Adipocyte (in vitro differentiated cells): ENCODE measurements at regions not wholly inside any gene's neighbourhood (a gene's known extent, or its start where the extent isn't known, plus 50 kb on each side); places are given as distances from the start of the nearest gene placed in this dataset.

Source experiments
- DNase-seq: peaks from one replicate; pipeline ENCODE4 v3.0.0-alpha.2; 2015; ENCODE audit warnings: low read depth
- H3K27me3 ChIP-seq: replicated peaks from 2 replicates; pipeline ENCODE4 v1.7.0; 2013; ENCODE audit warnings: mild to moderate bottlenecking, low read length, moderate library complexity; ENCODE audit not compliant: control insufficient read depth, insufficient read depth
- H3K36me3 ChIP-seq: 2 replicates; pipeline ENCODE4 v1.7.0; 2013; ENCODE audit warnings: low read length, mild to moderate bottlenecking, moderate library complexity; ENCODE audit not compliant: control insufficient read depth, insufficient read depth, severe bottlenecking
- H3K4me1 ChIP-seq: 2 replicates; pipeline ENCODE4 v1.7.0; 2013; ENCODE audit warnings: mild to moderate bottlenecking, low read length, moderate library complexity; ENCODE audit not compliant: control insufficient read depth, insufficient read depth
- H3K4me3 ChIP-seq: 2 replicates; pipeline ENCODE4 v1.7.0; 2013; ENCODE audit warnings: mild to moderate bottlenecking, low read length, moderate library complexity
- H3K9ac ChIP-seq: 2 replicates; pipeline ENCODE4 v1.7.0; 2013; ENCODE audit warnings: mild to moderate bottlenecking, low read length, moderate library complexity
- H3K9me3 ChIP-seq: 2 replicates; pipeline ENCODE4 v1.7.0; 2013; ENCODE audit warnings: mild to moderate bottlenecking, low read length, moderate library complexity; ENCODE audit not compliant: control insufficient read depth

DNA sequence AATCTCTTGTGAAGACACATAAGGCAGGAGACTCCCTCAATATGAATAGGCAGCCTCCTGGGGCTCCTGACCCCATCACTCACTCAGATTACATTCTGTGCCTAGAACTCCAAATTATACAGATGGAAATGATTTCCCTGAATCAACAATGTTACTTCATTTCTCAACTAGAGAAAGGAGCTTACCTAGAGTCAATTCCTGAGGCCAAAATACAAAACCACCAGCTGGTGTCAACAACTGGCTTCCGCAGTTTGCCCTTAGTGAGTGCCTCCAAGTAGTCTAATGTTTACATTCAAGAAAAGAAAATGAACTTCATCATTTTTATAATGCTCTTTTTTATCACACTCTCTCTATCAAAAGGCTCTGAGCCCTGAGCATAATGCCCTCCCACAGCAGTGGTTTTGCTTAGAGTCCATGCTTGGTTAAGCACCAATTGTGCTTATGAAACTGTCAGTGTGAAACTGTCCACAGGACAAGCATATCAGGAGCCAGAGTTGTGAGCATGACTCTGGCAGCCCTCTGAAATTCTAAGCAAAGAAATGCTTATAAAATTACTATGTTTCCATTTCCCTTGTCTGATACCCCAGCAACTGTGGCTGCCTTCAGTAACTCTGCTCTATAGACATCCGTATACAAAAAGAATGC is 305.7 kb upstream of the PKDCC start:
- Histone ChIP-seq H3K4me3 (no peak overlapping the region), H3K9ac (no peak overlapping the region), H3K4me1 (peaks cover 18% of the 10 kb centered on the region), H3K27me3 (no peaks in the 10 kb centered on the region), H3K9me3 (no peaks in the 10 kb centered on the region), H3K36me3 (no peaks in the 10 kb centered on the region)
- DNase-seq: no peak

DNA sequence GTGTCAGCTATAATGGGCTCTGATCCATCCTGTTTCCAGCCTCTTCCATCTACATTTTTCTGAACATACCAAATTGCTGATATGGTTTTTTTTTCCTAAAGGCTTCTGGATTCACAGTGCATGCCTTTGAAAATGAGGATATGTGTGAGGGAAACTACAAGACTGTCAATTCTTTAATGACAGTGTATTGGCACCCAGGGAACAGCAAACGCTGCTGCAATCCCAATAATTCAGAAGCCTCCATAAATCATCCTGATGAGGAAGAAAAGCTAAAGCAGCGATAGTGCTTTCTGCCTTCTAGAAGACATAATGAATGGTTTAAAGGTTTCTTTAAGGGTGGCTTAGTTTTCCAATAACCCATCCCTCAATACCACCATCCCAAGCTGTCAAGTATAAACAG is 304.5 kb upstream of the PKDCC start:
- DNase-seq: no peak
- no peak overlapping the region for H3K9ac ChIP-seq
- no peaks in the 10 kb centered on the region for H3K27me3 ChIP-seq
- no peaks in the 10 kb centered on the region for H3K9me3 ChIP-seq
- H3K4me1 ChIP-seq: peaks cover 5% of the 10 kb centered on the region
- no peak overlapping the region for H3K4me3 ChIP-seq
- no peaks in the 10 kb centered on the region for H3K36me3 ChIP-seq

DNA sequence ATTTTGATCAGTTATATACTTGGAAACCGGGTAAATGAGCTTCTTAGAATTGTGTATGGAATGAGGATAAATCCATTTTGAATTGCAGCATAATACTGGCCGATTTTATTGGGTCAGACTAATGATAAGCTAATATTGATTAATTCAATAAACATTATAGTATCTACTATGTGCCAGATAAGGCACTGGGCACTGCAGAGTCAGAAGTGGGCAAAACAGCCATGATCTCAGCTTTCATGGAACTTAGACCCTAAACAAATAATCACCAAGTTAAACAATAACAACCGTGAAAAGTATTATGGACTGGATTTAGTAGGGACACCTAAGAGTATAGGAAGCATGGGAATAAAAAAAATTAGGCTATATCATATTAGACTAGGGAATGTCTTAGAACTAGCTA is 297.0 kb upstream of the PKDCC start:
- Histone ChIP-seq H3K4me3 (no peak overlapping the region), H3K9ac (no peak overlapping the region), H3K4me1 (no peaks in the 10 kb centered on the region), H3K9me3 (no peaks in the 10 kb centered on the region), H3K36me3 (no peaks in the 10 kb centered on the region), H3K27me3 (no peaks in the 10 kb centered on the region)
- no peak for DNase-seq

DNA sequence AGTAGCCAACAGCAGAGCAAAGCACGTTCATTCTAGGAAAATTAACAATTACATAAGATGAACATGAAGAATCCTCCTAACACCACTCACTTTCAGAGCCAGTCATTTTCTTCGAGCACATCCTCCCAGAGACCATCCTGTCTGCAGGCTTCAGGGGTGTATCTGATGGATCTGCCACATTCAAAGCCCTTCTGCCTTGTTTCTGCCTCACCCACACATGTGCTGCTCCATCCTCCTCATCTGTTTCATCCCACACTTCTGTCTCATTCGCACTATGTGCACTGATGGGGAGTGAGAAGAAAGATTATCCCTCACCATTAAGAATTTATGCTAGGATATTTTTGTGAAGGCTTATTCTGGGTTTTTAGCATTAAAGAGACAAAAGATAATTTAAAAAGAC is 287.9 kb upstream of the PKDCC start:
- H3K4me3 ChIP-seq: no peak overlapping the region
- H3K9me3 ChIP-seq: no peaks in the 10 kb centered on the region
- peaks cover 7% of the 10 kb centered on the region for H3K4me1 ChIP-seq
- DNase-seq: no peak
- no peaks in the 10 kb centered on the region for H3K36me3 ChIP-seq
- no peaks in the 10 kb centered on the region for H3K27me3 ChIP-seq
- no peak overlapping the region for H3K9ac ChIP-seq

DNA sequence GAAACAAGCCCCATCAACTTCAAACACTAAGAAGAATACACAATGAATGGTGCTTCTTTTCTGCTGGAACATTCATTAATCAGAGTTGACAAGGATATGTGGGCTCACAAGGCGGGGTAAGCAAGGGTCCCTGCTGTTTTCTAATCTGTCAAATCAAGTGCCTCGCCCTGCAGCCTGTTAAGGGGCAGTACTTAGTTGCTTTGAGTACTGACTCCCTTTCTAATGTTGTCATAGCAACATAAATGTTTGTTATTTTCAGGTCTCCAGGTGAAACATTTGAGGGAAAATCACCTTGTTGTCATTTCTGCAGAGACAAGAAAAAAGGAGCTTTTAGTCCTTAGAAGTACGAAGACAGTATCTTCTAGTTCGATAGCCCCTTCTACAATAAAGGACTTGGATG is 284.7 kb upstream of the PKDCC start:
- Histone ChIP-seq H3K36me3 (no peaks in the 10 kb centered on the region), H3K4me1 (peaks cover 7% of the 10 kb centered on the region), H3K4me3 (no peak overlapping the region), H3K9me3 (no peaks in the 10 kb centered on the region), H3K27me3 (no peaks in the 10 kb centered on the region), H3K9ac (no peak overlapping the region)
- DNase-seq: no peak

DNA sequence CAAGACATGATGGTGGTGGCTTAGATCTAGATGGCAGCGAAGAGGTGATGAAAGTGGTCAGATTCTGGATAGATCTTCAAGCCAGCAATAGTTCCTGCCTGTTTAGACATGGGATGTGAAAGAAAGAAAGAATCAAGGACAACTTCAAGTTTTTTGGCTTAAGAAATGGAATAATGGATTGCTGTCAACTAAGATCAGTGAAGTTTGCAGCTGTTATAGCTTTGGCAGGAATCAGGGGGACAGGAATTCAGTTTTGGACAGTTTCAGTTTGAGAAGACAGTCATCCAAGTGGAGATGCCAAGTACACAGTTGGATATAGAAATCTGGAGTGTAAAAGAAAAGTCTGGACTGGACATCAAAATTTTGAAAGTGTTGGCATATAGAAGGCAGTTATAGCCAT is 283.7 kb upstream of the PKDCC start:
- Histone ChIP-seq H3K4me3 (no peak overlapping the region), H3K27me3 (peaks cover under 1% of the 10 kb centered on the region)
- no peak for DNase-seq

DNA sequence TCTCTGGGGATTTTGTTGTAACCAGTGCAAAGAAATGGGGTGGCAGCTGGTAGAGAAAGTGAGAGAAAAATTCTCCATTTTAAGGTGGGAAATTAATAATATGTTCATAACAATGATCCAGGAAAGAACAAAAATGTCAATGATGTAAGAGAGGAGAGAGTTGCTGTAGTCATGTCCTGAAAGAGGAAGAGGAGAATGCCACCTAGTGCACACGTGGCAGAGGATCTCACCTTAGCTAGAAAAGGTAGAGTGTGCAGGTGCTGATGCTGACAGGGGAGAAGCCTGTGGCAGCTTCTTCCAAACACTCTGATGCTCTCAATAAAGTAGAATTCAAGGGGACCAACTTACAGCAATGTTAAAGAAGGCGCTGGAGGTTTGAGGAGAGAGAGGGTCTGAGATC is 282.9 kb upstream of the PKDCC start:
- no peak overlapping the region for H3K4me3 ChIP-seq
- no peak for DNase-seq
- peaks cover 3% of the 10 kb centered on the region for H3K27me3 ChIP-seq
- H3K36me3 ChIP-seq: no peaks in the 10 kb centered on the region
- H3K9ac ChIP-seq: no peak overlapping the region
- no peaks in the 10 kb centered on the region for H3K9me3 ChIP-seq
- H3K4me1 ChIP-seq: peaks cover 10% of the 10 kb centered on the region

More for the DNA sequence above, 283.7 kb upstream of the PKDCC start:
- H3K9ac ChIP-seq: no peak overlapping the region
- H3K36me3 ChIP-seq: no peaks in the 10 kb centered on the region
- no peaks in the 10 kb centered on the region for H3K9me3 ChIP-seq
- peaks cover 10% of the 10 kb centered on the region for H3K4me1 ChIP-seq

DNA sequence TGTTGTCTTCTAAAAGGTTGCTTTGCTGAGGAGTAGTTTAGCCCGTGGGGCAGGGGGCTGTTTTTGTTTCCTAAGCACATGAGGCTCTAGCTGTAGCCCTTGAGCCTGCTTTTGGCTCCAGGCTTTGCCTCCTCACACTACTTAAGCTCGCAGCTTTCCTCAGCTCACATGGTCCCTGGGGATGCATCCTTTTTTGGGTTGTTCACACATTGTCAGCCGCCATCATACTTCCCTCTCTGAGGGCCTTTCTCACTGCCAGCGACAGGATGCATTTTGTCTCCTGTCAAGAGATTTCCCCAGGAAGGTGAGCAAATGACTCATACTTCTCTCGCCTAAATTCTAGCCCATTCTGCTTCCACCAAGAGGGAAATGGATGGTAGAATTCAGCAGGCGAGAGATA is 279.5 kb upstream of the PKDCC start:
- Histone ChIP-seq H3K36me3 (no peaks in the 10 kb centered on the region), H3K9me3 (no peaks in the 10 kb centered on the region), H3K4me1 (peaks cover 15% of the 10 kb centered on the region), H3K9ac (no peak overlapping the region), H3K4me3 (no peak overlapping the region), H3K27me3 (peaks cover 3% of the 10 kb centered on the region)
- DNase-seq: no peak

DNA sequence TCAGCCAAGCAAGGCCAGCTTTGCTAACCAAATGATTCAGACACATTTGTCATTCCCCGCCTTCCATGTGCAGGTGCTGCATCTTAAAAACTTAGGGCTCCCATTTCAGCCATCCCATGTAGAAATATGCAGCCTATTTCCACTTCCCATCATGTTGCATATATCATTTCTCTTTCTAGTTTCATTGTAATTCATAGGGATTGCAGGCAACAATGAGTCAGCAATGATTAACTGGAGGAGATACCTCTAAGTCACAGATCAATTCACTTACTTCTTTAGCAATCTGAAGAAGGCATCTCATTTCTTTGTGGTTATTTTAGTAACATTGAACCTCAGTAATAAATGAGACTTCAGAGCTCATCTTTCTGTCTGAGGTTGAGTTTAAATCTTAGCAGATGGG is 276.1 kb upstream of the PKDCC start:
- DNase-seq: no peak
- Histone ChIP-seq H3K9ac (no peak overlapping the region), H3K27me3 (peaks cover 3% of the 10 kb centered on the region), H3K9me3 (no peaks in the 10 kb centered on the region), H3K4me1 (peaks cover 8% of the 10 kb centered on the region), H3K36me3 (no peaks in the 10 kb centered on the region), H3K4me3 (no peak overlapping the region)

DNA sequence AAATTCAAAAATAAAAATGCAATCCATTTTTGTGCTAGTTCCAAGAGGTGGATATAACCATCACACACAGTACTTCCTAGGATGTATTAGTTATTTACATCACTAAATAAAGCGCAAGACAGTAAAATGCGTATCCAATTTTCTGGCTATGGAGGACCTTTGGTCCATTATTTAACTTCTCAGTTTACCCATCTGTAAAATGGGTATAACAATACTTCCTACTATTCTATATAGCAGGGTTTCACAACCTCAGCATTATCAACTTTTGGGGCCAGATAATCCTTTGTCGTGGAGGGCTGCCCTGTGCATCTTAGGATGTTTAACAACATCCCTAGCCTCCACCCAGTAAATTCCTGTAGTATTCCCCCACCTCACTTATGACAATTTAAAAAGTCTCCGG is 275.1 kb upstream of the PKDCC start:
- DNase-seq: no peak
- Histone ChIP-seq H3K4me3 (no peak overlapping the region), H3K4me1 (peaks cover 8% of the 10 kb centered on the region), H3K36me3 (no peaks in the 10 kb centered on the region), H3K9me3 (no peaks in the 10 kb centered on the region), H3K9ac (no peak overlapping the region), H3K27me3 (peaks cover 3% of the 10 kb centered on the region)

DNA sequence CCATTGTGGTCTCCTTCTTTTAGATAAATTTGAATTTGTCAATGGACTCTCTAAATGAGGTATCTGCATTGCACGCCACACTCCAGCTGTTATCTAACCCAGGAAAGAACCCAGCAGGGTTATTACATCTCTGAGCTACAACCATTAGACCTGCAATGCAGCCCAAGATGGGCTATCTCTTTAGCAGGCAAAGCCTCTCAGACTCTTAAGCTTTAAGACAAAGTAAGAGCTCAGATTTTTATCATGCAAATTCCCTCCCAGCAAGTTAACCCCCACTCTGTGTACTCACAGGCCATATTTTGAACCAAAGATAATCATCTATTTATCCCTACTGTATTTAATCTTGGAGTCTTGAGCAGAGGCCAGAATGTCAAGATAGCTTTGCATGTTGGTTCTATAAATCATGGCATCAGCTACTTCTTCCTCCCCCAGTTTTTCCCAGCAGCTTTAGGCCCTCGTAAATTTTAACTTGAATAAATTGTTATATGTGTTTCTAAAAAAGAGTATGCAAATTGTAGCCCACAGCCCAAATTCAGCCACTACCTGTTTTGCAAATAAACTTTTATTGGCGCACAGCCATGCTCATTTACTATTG is 273.7 kb upstream of the PKDCC start:
- Histone ChIP-seq H3K4me1 (peaks cover 5% of the 10 kb centered on the region), H3K36me3 (no peaks in the 10 kb centered on the region), H3K9ac (no peak overlapping the region), H3K27me3 (peaks cover 3% of the 10 kb centered on the region), H3K9me3 (no peaks in the 10 kb centered on the region), H3K4me3 (no peak overlapping the region)
- DNase-seq: no peak
